PFSK-1 (cell line): ENCODE measurements at regions not wholly inside any gene's neighbourhood (a gene's known extent, or its start where the extent isn't known, plus 50 kb on each side); places are given as distances from the start of the nearest gene placed in this dataset.

Experiments used
- FOXP2 ChIP-seq: optimal IDR thresholded peaks from 2 replicates; pipeline ENCODE3; 2011; ENCODE audit warnings: borderline replicate concordance, control low read depth, inconsistent platforms; ENCODE audit not compliant: insufficient read depth; ENCODE audit errors: extremely low read length, extremely low read depth
- POLR2AphosphoS5 ChIP-seq: IDR thresholded peaks from 2 replicates; pipeline ENCODE4 v1.6.1; 2012; ENCODE audit warnings: low read depth, mild to moderate bottlenecking, control low read depth, low read length, moderate library complexity
- REST ChIP-seq, 2 experiments: IDR thresholded peaks; 2 replicates each; pipeline versions ENCODE4 v1.6.1 to v1.8.0; 2011 to 2012; ENCODE audit warnings: low read depth in 2 of 2, low read length in 2 of 2, control low read depth in 1 of 2, inconsistent platforms in 1 of 2, mild to moderate bottlenecking in 1 of 2, moderate library complexity in 1 of 2; ENCODE audit not compliant: insufficient read depth in 1 of 2
- SIN3A ChIP-seq: IDR thresholded peaks from 2 replicates; pipeline ENCODE4 v1.6.1; 2012; ENCODE audit warnings: mild to moderate bottlenecking, low read length, moderate library complexity, borderline replicate concordance; ENCODE audit not compliant: insufficient read depth
- TAF1 ChIP-seq: IDR thresholded peaks from 2 replicates; pipeline ENCODE4 v1.6.1; 2012; ENCODE audit warnings: low read length, control low read depth, borderline replicate concordance; ENCODE audit not compliant: insufficient read depth

DNA sequence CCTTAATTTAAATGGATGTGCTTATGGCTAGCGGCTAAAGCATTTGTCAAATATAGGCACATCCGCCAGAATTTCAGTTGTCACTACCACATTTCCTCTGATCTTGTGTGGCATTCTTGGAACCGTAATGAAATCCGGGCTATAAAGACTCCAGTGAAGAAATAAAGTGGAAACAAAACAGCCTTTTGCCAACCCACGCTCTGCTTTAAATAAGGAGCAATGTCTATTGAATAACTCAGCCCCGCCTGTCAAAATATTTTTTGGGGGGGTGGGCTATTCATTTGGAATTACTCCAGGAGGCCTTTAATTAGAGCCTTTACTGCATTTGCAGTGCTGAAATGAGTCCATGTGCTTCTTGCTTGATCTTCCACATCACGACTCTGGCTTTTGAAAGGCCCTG lies 179.6 kb upstream of the RPH3A start:
- no peak for TF ChIP-seq TAF1

- TF ChIP-seq POLR2AphosphoS5 (no peak), REST (IDR thresholded peaks at IDR 0.05; ENCODE audit: insufficient read depth in 1 of 2, low read depth in 2 of 2, low read length in 2 of 2) (no peak), SIN3A (no peak), FOXP2 (no peak), TAF1 (no peak)
Observed at GRCh38 chr12:112615196-112615595, 176.4 kb upstream of the RPH3A start.

GRCh38 chr12:112616469-112617152 lies 174.9 kb upstream of the RPH3A start:
- no peak for TF ChIP-seq FOXP2
- TF ChIP-seq TAF1 = no peak
- no peak for TF ChIP-seq REST (IDR thresholded peaks at IDR 0.05; ENCODE audit: insufficient read depth in 1 of 2, low read depth in 2 of 2, low read length in 2 of 2)
- no peak for TF ChIP-seq SIN3A
- no peak for TF ChIP-seq POLR2AphosphoS5

GRCh38 chr12:112617153-112617505 lies 174.4 kb upstream of the RPH3A start:
- TF ChIP-seq FOXP2 (no peak), SIN3A (no peak), POLR2AphosphoS5 (no peak), REST (IDR thresholded peaks at IDR 0.05; ENCODE audit: insufficient read depth in 1 of 2, low read depth in 2 of 2, low read length in 2 of 2) (no peak), TAF1 (no peak)

GRCh38 chr12:112627851-112628250 lies 163.7 kb upstream of the RPH3A start:
- TF ChIP-seq SIN3A (no peak), REST (IDR thresholded peaks at IDR 0.05; ENCODE audit: insufficient read depth in 1 of 2, low read depth in 2 of 2, low read length in 2 of 2) (no peak), FOXP2 (no peak), POLR2AphosphoS5 (no peak), TAF1 (no peak)
